Tibial nerve (tissue), 4 donors: ENCODE measurements at regions not wholly inside any gene's neighbourhood (a gene's known extent, or its start where the extent isn't known, plus 50 kb on each side); places are given as distances from the start of the nearest gene placed in this dataset.

Experiments
- DNase-seq, 2 donors: peaks; one replicate each; pipeline ENCODE4 v3.0.0-alpha.2; 2019; ENCODE audit warnings: low spot score in 2 of 2
- H3K27ac ChIP-seq, 4 donors: fragments of 200-600 bp; sonication (generic) in 3 of 4; one replicate each; pipeline ENCODE4 v1.5.1; 2017 to 2019; ENCODE audit warnings: mild to moderate bottlenecking in 1 of 4
- H3K27me3 ChIP-seq, 2 donors: fragments of 200-600 bp; sonication (generic) in 1 of 2; one replicate each; pipeline versions ENCODE4 v1.5.1 to v1.6.0; 2017 to 2019
- H3K36me3 ChIP-seq, 3 donors: fragments of 200-600 bp; sonication (generic); one replicate each; pipeline ENCODE4 v1.5.1; 2018 to 2019
- H3K4me1 ChIP-seq, 4 donors: fragments of 200-600 bp; sonication (generic) in 3 of 4; one replicate each; pipeline ENCODE4 v1.5.1; 2017 to 2019
- H3K4me3 ChIP-seq, 4 donors: fragments of 200-600 bp; sonication (generic) in 3 of 4; one replicate each; pipeline ENCODE4 v1.5.1; 2017 to 2019; ENCODE audit warnings: mild to moderate bottlenecking in 1 of 4, moderate library complexity in 1 of 4
- H3K9me3 ChIP-seq, 4 donors: fragments of 200-600 bp; sonication (generic) in 3 of 4; one replicate each; pipeline ENCODE4 v1.5.1; 2017 to 2019
- EP300 ChIP-seq, 2 donors: sonication (generic); formaldehyde crosslinking; IDR thresholded peaks; one replicate each; pipeline ENCODE4 v1.6.1; 2017; ENCODE audit warnings: antibody characterized with exemption in 2 of 2, mild to moderate bottlenecking in 1 of 2
- POLR2A ChIP-seq, 2 donors: fragments of 450-650 bp; IDR thresholded peaks; one replicate each; pipeline ENCODE4 v1.6.1; 2017; ENCODE audit warnings: antibody characterized with exemption in 2 of 2, mild to moderate bottlenecking in 2 of 2, moderate library complexity in 2 of 2
- WGBS, 2 donors: methylation state at CpG; one replicate each; pipeline ENCODE4 v1.1.5; 2018; 5-methylcytosine and 5-hydroxymethylcytosine counted together
- TF ChIP-seq, protein P1 (sequence below), 5 experiments: fragments of 200-600 bp in 3 of 5; fragments of 450-650 bp in 2 of 5; sonication (generic) in 3 of 5; IDR thresholded peaks; one replicate each; pipeline ENCODE4 v1.5.1; 2016 to 2019; ENCODE audit warnings: antibody characterized with exemption in 5 of 5, mild to moderate bottlenecking in 3 of 5, moderate library complexity in 2 of 5

DNA sequence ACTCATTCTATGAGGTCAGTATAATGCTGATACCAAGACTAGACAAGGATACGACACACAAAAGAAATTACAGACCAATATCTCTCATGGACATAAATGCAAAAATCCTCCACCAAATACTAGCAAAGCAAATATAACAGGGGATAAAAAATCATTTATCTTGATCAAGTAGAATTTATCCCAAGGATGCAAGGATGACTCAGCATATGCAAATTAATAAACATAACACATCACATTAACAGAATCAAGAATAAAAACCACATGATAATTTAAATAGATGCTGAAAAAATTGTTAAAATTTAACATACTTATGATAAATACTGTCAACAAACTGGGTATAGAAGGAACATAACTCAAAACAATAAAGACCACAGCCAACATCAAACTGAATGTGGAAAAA lies 69.4 kb upstream of the GABRA2 start:
- Histone ChIP-seq H3K27me3 (no peaks in the 10 kb centered on the region), H3K9me3 (peaks cover 0 to 16% (median 1%) of the 10 kb centered on the region in 4 donors), H3K36me3 (no peaks in the 10 kb centered on the region), H3K4me3 (no peak overlapping the region), H3K4me1 (no peaks in the 10 kb centered on the region), H3K27ac (no peak overlapping the region)
- TF ChIP-seq, protein P1, sequence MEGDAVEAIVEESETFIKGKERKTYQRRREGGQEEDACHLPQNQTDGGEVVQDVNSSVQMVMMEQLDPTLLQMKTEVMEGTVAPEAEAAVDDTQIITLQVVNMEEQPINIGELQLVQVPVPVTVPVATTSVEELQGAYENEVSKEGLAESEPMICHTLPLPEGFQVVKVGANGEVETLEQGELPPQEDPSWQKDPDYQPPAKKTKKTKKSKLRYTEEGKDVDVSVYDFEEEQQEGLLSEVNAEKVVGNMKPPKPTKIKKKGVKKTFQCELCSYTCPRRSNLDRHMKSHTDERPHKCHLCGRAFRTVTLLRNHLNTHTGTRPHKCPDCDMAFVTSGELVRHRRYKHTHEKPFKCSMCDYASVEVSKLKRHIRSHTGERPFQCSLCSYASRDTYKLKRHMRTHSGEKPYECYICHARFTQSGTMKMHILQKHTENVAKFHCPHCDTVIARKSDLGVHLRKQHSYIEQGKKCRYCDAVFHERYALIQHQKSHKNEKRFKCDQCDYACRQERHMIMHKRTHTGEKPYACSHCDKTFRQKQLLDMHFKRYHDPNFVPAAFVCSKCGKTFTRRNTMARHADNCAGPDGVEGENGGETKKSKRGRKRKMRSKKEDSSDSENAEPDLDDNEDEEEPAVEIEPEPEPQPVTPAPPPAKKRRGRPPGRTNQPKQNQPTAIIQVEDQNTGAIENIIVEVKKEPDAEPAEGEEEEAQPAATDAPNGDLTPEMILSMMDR (IDR thresholded peaks at IDR 0.05), result no peak
- no peak for TF ChIP-seq POLR2A (IDR thresholded peaks at IDR 0.05)
- TF ChIP-seq EP300 (IDR thresholded peaks at IDR 0.05), result no peak
- no peak for DNase-seq
- WGBS, 2 donors, result 79 to 90% methylated on average over 1 of the region's 1 CpG

DNA sequence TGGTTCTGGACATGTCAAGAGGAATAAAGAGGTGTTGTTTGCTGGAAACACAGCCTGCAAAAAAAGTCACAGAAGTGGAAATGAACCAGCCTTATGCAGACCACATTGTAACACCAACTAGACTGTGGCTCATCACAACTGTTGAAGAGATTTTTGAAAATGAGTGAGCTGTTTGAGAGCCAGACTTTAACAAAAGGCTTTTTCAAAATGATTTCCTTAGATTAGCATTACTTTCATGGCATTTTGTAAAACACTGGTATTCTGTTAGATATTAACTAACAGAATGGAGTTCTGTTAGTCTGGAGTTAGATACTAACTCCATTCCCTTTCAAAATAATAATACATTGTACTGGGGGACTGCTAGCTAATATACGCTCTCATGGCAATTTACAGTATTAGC lies 60.6 kb upstream of the GABRA2 start:
- DNase-seq, result no peak
- Histone ChIP-seq H3K27me3 (no peaks in the 10 kb centered on the region), H3K36me3 (no peaks in the 10 kb centered on the region), H3K4me1 (no peaks in the 10 kb centered on the region), H3K27ac (no peak overlapping the region), H3K9me3 (peaks cover 0 to 7% (median 0%) of the 10 kb centered on the region in 4 donors), H3K4me3 (no peak overlapping the region)
- peak in 1 of 2 donors; percentile 7 for TF ChIP-seq EP300 (IDR thresholded peaks at IDR 0.05)
- TF ChIP-seq, protein P1 (IDR thresholded peaks at IDR 0.05), result no peak
- WGBS, 2 donors, result 42 to 50% methylated on average over 1 of the region's 1 CpG

DNA sequence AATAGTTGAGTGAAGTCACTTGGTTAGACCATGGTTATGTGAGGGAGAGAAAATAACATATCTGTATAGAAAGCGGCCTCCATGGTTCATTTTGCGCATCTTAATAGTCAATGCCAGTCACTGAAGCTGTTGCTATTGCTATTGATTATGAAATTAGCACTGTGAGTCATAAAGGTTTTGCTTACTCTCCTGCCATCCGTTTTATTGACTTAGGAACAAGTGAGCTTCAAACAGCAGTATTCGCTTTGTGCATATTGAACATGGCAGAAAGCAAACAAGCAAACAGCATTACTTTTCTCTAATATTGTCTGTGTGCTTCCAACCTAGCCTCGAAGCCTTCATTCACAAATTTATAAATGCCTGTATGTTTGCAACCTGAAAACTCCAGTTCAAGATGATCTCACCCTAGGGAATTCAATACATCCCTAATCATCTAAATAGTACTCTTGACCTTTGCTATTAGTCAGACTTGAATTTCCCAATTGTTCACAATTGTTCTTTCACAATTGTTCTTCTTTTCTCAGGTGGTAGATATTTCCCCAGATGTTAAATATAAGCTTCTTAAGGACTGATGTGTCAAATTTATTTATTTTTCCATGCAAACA lies 55.9 kb upstream of the GABRA2 start:
- DNase-seq, result no peak
- 72% methylated on average over 5 of the region's 5 CpGs for WGBS, 2 donors
- Histone ChIP-seq H3K27ac (no peak overlapping the region), H3K9me3 (no peaks in the 10 kb centered on the region), H3K36me3 (no peaks in the 10 kb centered on the region), H3K4me3 (no peak overlapping the region), H3K27me3 (no peaks in the 10 kb centered on the region), H3K4me1 (no peaks in the 10 kb centered on the region)
- TF ChIP-seq, protein P1 (IDR thresholded peaks at IDR 0.05), result no peak
- TF ChIP-seq POLR2A (IDR thresholded peaks at IDR 0.05) (no peak), EP300 (IDR thresholded peaks at IDR 0.05) (no peak)

DNA sequence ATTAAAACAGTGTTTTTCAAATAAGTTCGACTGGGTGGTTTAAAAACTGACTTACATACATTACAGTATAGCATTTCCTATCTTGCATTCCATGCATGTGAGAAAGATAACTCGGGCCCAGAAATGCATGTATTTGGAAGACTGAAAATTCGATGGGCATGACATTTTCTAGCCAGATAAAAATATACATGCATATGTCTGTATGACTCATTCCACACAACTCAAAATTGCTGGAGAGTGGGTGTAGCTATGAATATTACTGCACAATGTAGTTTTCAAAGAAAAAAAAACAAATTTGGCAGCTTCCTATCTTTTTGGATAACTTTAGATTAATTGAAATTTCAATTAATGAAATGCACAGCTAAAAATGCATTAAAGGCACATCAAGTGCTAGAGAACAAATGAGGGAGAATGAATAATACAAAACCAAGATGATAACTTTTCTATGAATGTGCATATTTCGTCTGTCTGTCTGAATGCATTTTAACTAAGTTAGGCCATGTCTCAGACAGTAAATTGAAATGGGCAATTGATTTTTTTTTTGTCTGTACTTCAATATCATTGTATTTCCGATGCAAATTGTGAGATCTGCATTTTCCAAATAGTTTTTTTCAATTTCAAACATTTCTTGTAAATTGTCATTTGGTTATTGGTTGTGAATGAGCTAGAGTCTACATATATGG lies 54.5 kb upstream of the GABRA2 start:
- Histone ChIP-seq H3K4me1 (no peaks in the 10 kb centered on the region), H3K27ac (no peak overlapping the region), H3K27me3 (no peaks in the 10 kb centered on the region), H3K36me3 (no peaks in the 10 kb centered on the region), H3K9me3 (no peaks in the 10 kb centered on the region), H3K4me3 (no peak overlapping the region)
- DNase-seq, result no peak
- 46 to 58% methylated on average over 5 of the region's 5 CpGs for WGBS, 2 donors
- no peak for TF ChIP-seq EP300 (IDR thresholded peaks at IDR 0.05)
- no peak for TF ChIP-seq POLR2A (IDR thresholded peaks at IDR 0.05)
- TF ChIP-seq, protein P1 (IDR thresholded peaks at IDR 0.05), result no peak

DNA sequence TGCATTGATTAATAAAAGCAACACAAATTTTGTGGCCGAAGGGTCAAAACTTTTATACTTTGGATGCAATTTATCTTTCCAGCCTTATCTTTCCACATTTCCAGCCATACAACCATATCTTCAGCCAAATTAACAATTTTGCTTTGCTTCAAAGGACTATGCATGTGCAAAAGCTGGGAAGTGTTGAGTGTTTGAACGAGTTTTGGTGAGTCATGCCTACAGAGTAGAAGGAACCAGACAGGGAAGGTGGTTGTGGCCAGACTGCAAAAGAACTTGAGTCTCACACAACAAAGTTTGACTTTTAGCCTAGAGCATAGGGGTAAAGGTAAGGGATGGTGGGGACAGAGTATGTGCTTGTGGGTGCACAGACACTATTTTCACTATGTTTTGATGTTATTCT lies 53.0 kb upstream of the GABRA2 start:
- H3K27ac ChIP-seq, result no peak overlapping the region
- no peak overlapping the region for H3K4me3 ChIP-seq
- no peaks in the 10 kb centered on the region for H3K27me3 ChIP-seq
- H3K36me3 ChIP-seq, result no peaks in the 10 kb centered on the region
- DNase-seq, result no peak
- no peaks in the 10 kb centered on the region for H3K4me1 ChIP-seq
- 66 to 77% methylated on average over 2 of the region's 2 CpGs for WGBS, 2 donors
- peaks cover 0 to 3% (median 0%) of the 10 kb centered on the region in 4 donors for H3K9me3 ChIP-seq
- TF ChIP-seq EP300 (IDR thresholded peaks at IDR 0.05), result no peak
- TF ChIP-seq POLR2A (IDR thresholded peaks at IDR 0.05), result no peak
- TF ChIP-seq, protein P1 (IDR thresholded peaks at IDR 0.05), result no peak
